H1 (cell line): ENCODE measurements at regions not wholly inside any gene's neighbourhood (a gene's known extent, or its start where the extent isn't known, plus 50 kb on each side); places are given as distances from the start of the nearest gene placed in this dataset.

ENCODE experiments used
- GABPA ChIP-seq: IDR thresholded peaks from 2 replicates; pipeline ENCODE4 v1.6.1; 2011; ENCODE audit warnings: mild to moderate bottlenecking, low read length, moderate library complexity, borderline replicate concordance; ENCODE audit not compliant: insufficient read depth
- HDAC6 ChIP-seq: IDR thresholded peaks from one replicate; pipeline ENCODE4 v1.7.1; 2012; ENCODE audit warnings: low read depth, mild to moderate bottlenecking, inconsistent platforms, low read length, moderate library complexity
- KDM1A ChIP-seq: fragments of 200-600, 300-600 bp; sonication (generic); IDR thresholded peaks from 2 replicates; pipeline ENCODE4 v1.7.1; 2016; ENCODE audit warnings: mild to moderate bottlenecking, low read length, borderline replicate concordance
- RAD21 ChIP-seq, 2 experiments: IDR thresholded peaks in 1 of 2; conservative IDR thresholded peaks in 1 of 2; 2 replicates each; pipeline ENCODE4 v1.6.1; 2011; ENCODE audit warnings: low read depth in 2 of 2, low read length in 2 of 2, improper control_type of control experiment in 1 of 2, inconsistent platforms in 1 of 2, mild to moderate bottlenecking in 1 of 2, moderate library complexity in 1 of 2
- SRF ChIP-seq: IDR thresholded peaks from 2 replicates; pipeline ENCODE4 v1.6.1; 2011; ENCODE audit warnings: mild to moderate bottlenecking, low read depth, low read length, moderate library complexity

- no peak for TF ChIP-seq GABPA
- TF ChIP-seq KDM1A: no peak
- TF ChIP-seq SRF: no peak
- TF ChIP-seq RAD21 (IDR thresholded peaks at IDR 0.05 in 1 of 2, conservative IDR thresholded peaks at IDR 0.05 in 1 of 2; ENCODE audit: low read depth in 2 of 2, low read length in 2 of 2): no peak
- TF ChIP-seq HDAC6: no peak
These were observed 106.3 kb upstream of the CRHR1 start (continued) for GRCh38 chr17:45677770-45678169.
